Kidney tubule cell (primary cell): ENCODE measurements at regions not wholly inside any gene's neighbourhood (a gene's known extent, or its start where the extent isn't known, plus 50 kb on each side); places are given as distances from the start of the nearest gene placed in this dataset.
A peak's percentile ranks its signal among the peaks of the same experiment; 100 is the strongest.
"Not testable (repeated sequence)": the region's sequence is repeated elsewhere in the genome, so short reads cannot be mapped to it uniquely, and the experiment has no call there.

Experiments
- DNase-seq: peaks from one replicate; pipeline ENCODE4 v3.0.0-alpha.2; 2018; ENCODE audit warnings: low spot score

- DNase-seq = no peak
These were observed 408.3 kb upstream of the MAF start for GRCh38 chr16:80008857-80009256.

DNA sequence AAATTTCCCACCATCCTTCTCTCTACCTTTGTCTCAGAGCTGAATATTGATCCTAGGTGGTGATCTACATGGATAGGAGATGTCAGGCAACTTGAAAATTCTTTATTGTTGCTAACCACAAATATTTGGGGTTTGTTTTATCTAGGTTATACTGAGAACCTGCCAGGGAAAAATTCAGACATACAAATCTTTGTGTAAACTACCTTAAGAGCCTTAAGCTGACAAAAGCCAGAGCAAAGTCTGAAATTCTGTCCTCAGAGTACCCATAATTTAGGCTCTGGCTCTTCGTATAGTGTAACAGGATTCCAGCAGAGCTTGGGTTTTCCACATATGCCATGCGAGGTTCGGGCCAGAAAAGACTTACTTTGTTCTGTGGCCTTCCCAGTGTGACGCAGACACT, 406.7 kb upstream of the MAF start:
- no peak for DNase-seq

GRCh38 chr16:80006241-80007215, 406.0 kb upstream of the MAF start:
- DNase-seq = no peak

GRCh38 chr16:80004113-80004512, 403.6 kb upstream of the MAF start:
- no peak for DNase-seq

DNA sequence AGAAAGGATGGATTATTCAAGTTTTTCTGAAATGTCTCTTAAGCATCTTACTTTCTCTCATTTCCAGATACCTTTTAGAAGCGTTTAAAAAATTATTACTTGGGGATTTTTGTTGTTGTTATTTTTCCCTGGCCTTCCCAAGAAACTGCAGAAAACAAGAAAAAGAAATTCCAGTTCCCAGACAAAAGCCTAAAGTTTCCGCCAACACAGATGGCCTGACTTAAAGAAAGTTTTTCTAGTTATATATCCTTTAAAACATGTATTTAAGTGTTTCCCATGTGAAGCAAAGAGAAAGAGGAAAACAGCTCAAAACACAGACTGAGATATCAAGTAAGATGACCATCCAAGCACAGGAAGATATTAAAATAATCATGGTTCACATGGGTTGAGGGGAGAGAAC, 401.7 kb upstream of the MAF start:
- no peak for DNase-seq

- DNase-seq = no peak
These were observed 397.6 kb upstream of the MAF start for GRCh38 chr16:79998143-79998542.

DNA sequence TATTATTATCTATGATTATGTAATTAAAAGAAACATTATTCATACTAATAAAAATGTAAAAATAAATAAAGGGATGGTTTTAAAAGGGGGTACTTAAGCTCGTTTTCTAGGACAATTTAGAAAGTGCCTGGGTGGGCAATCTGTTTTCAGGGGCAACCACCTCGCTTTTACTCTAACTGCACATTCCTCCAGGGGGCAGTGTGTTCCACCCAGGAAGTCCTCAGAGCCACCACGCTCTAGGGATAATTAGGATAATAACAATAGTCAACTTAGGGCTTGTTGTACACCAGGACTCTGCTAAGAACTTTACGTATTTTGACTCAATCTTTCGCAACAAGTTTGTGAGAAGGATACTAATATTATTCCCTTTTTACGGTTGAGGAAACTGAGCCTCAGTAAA, 396.7 kb upstream of the MAF start:
- DNase-seq = no peak

GRCh38 chr16:79996321-79996720, 395.8 kb upstream of the MAF start:
- DNase-seq = no peak

DNA sequence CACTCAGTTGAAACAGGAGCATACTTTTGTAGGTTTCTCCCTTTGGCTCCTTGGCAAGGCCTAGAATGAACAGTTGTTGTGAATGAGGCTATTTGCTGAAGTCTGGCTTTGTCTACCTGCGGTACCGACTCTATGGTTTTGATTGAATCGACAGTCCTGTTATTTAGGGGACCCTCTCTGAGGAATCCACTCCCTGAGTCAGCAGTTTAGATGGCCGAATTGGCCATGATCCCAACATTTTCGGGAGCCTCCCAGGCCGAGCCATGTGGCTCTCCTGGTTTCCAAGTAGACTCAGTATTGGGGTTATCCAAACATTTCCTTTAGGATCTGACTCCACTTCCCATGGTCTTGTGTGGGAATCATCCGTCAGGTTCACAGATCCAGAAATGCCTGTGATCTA, 394.8 kb upstream of the MAF start:
- DNase-seq = no peak

GRCh38 chr16:79994418-79994817, 393.9 kb upstream of the MAF start:
- no peak for DNase-seq

DNA sequence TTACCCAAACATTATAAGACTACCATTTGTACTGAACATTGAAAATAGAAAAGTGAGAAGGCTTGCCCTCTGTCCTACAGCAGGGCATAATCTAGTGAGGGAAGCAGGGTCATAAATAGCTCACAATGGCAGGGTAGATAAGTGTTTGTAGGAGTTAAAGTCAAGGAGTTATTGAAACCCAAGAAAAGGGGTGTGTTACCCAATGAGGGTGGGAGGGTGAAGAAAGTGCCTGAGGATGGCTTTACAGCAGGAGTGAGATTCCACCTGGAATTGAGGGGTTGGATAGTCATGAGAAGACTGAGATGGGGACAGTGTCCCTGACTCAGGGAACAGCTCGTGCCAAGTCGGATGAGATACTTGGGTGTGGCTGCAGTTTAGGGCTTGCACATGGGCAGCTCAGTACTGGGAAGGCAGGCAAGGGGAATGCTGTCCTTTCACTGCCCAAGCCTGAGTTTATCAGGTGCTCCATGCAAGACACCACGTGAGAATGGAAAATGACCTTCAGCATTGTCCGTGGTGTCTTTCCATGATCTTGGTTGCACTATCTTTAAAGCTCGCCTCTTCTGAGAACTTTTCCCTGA, 393.2 kb upstream of the MAF start:
- DNase-seq = no peak

DNA sequence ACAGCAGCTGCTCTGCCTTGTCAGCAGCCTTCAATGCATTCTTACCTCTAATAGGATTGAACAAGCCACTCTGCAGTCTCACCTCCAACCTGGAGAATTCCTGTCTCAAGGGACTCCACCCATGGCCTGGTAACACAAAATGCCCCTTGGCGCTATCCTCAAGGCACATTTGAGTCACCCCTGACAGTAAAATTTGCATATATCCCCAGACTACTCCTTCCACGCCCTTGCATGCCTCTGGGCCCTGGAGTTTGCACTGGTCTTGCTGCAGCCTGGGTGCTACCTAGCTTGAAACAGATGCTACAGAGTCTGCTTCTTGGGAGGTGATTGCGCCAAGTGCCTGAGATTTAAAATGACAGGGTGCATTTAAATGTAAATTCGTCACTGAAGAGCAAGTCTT, 391.4 kb upstream of the MAF start:
- no peak for DNase-seq

DNA sequence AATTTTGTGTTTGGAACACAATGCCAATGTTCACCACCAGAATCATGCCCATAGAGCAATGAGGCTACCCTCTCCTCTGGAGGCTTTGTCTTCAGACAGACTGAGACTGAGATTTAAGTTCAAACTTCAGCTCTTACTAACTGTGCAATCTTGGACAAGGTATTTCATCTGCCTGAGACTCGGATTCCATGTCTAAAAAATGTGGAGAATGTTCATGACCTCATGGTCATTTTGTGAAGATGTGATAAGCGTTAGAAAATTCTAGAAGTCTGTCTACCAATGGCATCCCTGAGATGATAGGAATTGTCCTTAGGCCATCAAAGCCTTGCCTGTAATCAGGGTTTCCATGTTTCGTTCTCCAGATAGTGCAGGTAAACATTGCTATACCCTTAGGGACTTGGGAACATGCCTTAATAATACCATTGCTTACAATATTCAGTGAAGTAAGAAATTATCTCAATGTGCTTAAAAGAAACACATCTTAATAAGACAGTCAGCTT, 388.2 kb upstream of the MAF start:
- DNase-seq = no peak

- no peak for DNase-seq
These were observed 387.6 kb upstream of the MAF start for GRCh38 chr16:79988089-79988488.

DNA sequence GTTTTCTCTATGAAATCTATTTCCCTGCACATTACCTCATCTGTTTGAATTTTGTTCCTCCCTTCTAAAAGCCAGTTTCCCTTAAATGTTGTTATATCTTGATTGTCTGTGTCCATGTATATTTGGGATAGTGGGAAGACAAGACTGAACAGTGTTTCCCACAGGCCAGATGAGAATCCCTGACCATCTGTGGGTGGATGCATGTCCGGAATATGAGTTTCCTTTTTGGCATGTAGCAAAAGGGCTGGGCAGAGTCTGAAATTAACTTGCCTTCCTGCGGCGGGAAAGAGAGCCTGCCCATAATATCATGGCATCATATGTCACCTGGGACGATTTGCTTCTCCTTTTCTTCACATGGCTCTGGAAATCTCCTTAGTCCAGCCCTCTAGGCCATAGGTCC, 385.8 kb upstream of the MAF start:
- DNase-seq = no peak

- no peak for DNase-seq
These were observed 385.1 kb upstream of the MAF start for GRCh38 chr16:79985606-79986005.

DNA sequence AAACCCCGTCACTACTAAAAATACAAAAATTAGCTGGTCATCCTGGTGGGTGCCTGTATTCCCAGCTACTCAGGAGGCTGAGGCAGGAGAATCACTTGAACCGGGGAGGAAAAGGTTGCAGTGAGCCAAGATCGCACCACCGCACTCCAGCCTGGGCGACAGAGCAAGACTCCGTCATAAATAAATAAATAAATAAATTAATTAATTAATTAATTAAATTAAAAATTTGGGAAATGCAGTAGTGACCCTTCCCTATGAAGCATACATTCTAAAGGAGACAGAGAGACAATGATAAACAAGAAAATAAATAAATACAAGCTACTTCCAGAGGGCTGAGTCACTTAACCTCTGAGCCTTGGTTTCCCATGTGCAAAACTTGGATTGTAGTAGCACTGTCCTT, 383.6 kb upstream of the MAF start:
- DNase-seq = not testable (repeated sequence)

- no peak for DNase-seq
These were observed 382.3 kb upstream of the MAF start for GRCh38 chr16:79982862-79983261.

DNA sequence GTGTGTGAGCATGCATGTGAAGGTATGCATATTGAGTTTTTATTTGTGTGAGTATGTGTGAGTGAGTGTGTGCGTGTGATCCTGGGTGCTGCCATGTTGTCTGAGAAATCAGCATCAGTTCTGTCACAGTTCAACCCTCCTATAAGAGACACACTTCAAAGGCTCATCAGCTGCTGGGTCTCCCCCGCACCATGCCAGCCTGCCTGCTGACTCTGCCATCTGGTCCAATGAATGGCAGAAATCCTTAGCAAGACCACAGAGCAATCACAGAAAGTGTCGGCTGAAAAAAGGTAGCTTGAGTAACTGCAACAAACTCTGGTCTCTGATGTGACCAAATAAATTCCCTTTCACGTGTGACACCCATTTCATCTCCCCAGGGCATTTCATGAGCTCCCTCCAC, 381.8 kb upstream of the MAF start:
- DNase-seq = no peak

DNA sequence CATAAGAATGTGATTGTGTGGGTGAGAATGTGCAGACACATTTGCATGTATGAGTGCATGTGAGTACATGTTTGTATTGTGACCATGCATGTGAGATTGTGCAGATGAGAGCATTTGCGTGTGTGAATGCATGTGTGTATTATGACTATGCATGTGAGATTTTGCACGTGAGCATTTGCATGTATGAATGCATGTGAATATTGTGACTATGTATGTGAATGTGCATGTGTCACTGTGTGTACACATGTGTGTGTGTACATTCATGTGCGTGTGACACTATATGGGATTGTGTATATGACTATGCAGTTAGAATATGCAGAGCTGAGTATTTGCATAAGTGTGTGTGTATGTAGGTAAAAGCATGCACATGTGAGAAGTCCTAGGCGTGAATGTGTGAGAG, 381.3 kb upstream of the MAF start:
- DNase-seq = no peak

GRCh38 chr16:79980650-79981521, 380.3 kb upstream of the MAF start:
- peak; percentile 8 for DNase-seq
